ENCODE measurements at regions not wholly inside any gene's neighbourhood (a gene's known extent, or its start where the extent isn't known, plus 50 kb on each side); places are given as distances from the start of the nearest gene placed in this dataset.

GRCh38 chr3:187798126-187798525 lies 52.9 kb upstream of the BCL6 start:
- no peak for TF ChIP-seq POLR2A (IDR thresholded peaks at IDR 0.05)
- TF ChIP-seq CTCF (IDR thresholded peaks at IDR 0.05), result no peak

All from uterus (tissue), 2 donors.